ENCODE measurements at regions not wholly inside any gene's neighbourhood (a gene's known extent, or its start where the extent isn't known, plus 50 kb on each side); places are given as distances from the start of the nearest gene placed in this dataset.

- FAIRE-seq: no peak
- no peak for DNase-seq (ENCODE audit: insufficient read length, low spot score)
- TF ChIP-seq CTCF (IDR thresholded peaks at IDR 0.05; ENCODE audit: insufficient read depth, missing control alignments): no peak
Observed at GRCh38 chr16:48829336-48830310, 219.6 kb upstream of the N4BP1 start.

- TF ChIP-seq CTCF (IDR thresholded peaks at IDR 0.05; ENCODE audit: insufficient read depth, missing control alignments): no peak
- FAIRE-seq: no peak
Observed at GRCh38 chr16:48824271-48824670, 214.3 kb upstream of the N4BP1 start.

GRCh38 chr16:48822431-48822830 is 212.5 kb upstream of the N4BP1 start:
- TF ChIP-seq CTCF (IDR thresholded peaks at IDR 0.05; ENCODE audit: insufficient read depth, missing control alignments): no peak

More at GRCh38 chr16:48824271-48824670, 214.3 kb upstream of the N4BP1 start:
- no peak for DNase-seq (ENCODE audit: insufficient read length, low spot score)

GRCh38 chr16:48820379-48820778 is 210.4 kb upstream of the N4BP1 start:
- FAIRE-seq: no peak

More at GRCh38 chr16:48822431-48822830, 212.5 kb upstream of the N4BP1 start:
- DNase-seq (ENCODE audit: insufficient read length, low spot score) (no peak), FAIRE-seq (no peak)

GRCh38 chr16:48818257-48818656 is 208.3 kb upstream of the N4BP1 start:
- FAIRE-seq (no peak), DNase-seq (ENCODE audit: insufficient read length, low spot score) (no peak)
- TF ChIP-seq CTCF (IDR thresholded peaks at IDR 0.05; ENCODE audit: insufficient read depth, missing control alignments): no peak

More at GRCh38 chr16:48820379-48820778, 210.4 kb upstream of the N4BP1 start:
- DNase-seq (ENCODE audit: insufficient read length, low spot score): no peak
- no peak for TF ChIP-seq CTCF (IDR thresholded peaks at IDR 0.05; ENCODE audit: insufficient read depth, missing control alignments)

- FAIRE-seq: no peak
- TF ChIP-seq CTCF (IDR thresholded peaks at IDR 0.05; ENCODE audit: insufficient read depth, missing control alignments): no peak
- no peak for DNase-seq (ENCODE audit: insufficient read length, low spot score)
Observed at GRCh38 chr16:48817032-48817431, 207.1 kb upstream of the N4BP1 start.

GRCh38 chr16:48816393-48816792 is 206.4 kb upstream of the N4BP1 start:
- no peak for FAIRE-seq
- no peak for TF ChIP-seq CTCF (IDR thresholded peaks at IDR 0.05; ENCODE audit: insufficient read depth, missing control alignments)
- DNase-seq (ENCODE audit: insufficient read length, low spot score): no peak
